HepG2 (cell line): ENCODE measurements at regions not wholly inside any gene's neighbourhood (a gene's known extent, or its start where the extent isn't known, plus 50 kb on each side); places are given as distances from the start of the nearest gene placed in this dataset.

Experiments used
- ATAC-seq: fragments of 200-7000 bp; cut with Tn5 transposase; 3 replicates; pipeline ENCODE4 v1.9.1; 2020; ENCODE audit warnings: mild to moderate bottlenecking, moderate library complexity
- BruUV-seq: library from RNA; stranded (reverse); fragments of 400-500 nt; replicated peaks from 2 replicates; lab custom pipeline; 2021; lab: Mats Ljungman, UMichigan
- CTCF ChIA-PET: fragments of 300-600 bp; formaldehyde crosslinking; extraction: SDS; loops from one replicate; lab custom pipeline; 2021; ENCODE audit warnings: low total read pairs, inconsistent platforms, low intra/inter-chr PET ratio; lab: Yijun Ruan, JAX
- POLR2A ChIA-PET: fragments of 350-600 bp; sonication (Branson Sonifier 250); formaldehyde crosslinking; loops from one replicate; lab custom pipeline; 2020; ENCODE audit warnings: antibody characterized with exemption, inconsistent platforms; lab: Yijun Ruan, JAX
- DNase-seq: peaks from one replicate; pipeline ENCODE4 v3.0.0-alpha.2; 2015; ENCODE audit warnings: low spot score
- FAIRE-seq: peaks from 3 replicates; lab custom pipeline; 2011; peaks lifted over from hg19 to GRCh38; lab: Jason Lieb, UNC
- H2AFZ ChIP-seq: one replicate; pipeline ENCODE4 v1.6.1; 2011; ENCODE audit warnings: low read length, inconsistent platforms
- H3K27ac ChIP-seq: fragments of 300-600 bp; 3 replicates; pipeline ENCODE4 v1.8.0; 2011; ENCODE audit warnings: mixed run types, mild to moderate bottlenecking, mixed read lengths, low read length, inconsistent platforms; ENCODE audit not compliant: insufficient read depth; ENCODE audit errors: extremely low read length
- H3K27me3 ChIP-seq, 2 experiments: fragments of 200-600 bp in 1 of 2; 2 replicates in 1 of 2; 3 replicates in 1 of 2; pipeline versions ENCODE4 v1.6.0 to v1.8.0; 2011; ENCODE audit warnings: low read length in 2 of 2, mild to moderate bottlenecking in 2 of 2, moderate library complexity in 2 of 2, inconsistent platforms in 1 of 2; ENCODE audit not compliant: insufficient read depth in 2 of 2, control insufficient read depth in 1 of 2
- H3K36me3 ChIP-seq, 2 experiments: fragments of 200-600 bp in 1 of 2; replicated peaks in 1 of 2; 2 replicates in 1 of 2; 3 replicates in 1 of 2; pipeline versions ENCODE4 v1.5.1 to v1.8.0; 2011; ENCODE audit warnings: low read length in 2 of 2, inconsistent platforms in 1 of 2; ENCODE audit not compliant: insufficient read depth in 2 of 2, control insufficient read depth in 1 of 2
- H3K4me1 ChIP-seq: 2 replicates; pipeline ENCODE4 v1.5.1; 2012; ENCODE audit warnings: low read length, inconsistent platforms; ENCODE audit not compliant: insufficient read depth
- H3K4me2 ChIP-seq: 2 replicates; pipeline ENCODE4 v1.6.0; 2011; ENCODE audit warnings: low read depth, low read length, inconsistent platforms
- H3K4me3 ChIP-seq, 3 experiments: fragments of 200-600 bp in 1 of 3; sonication (generic), shearing (Covaris generic) in 1 of 3; replicated peaks in 1 of 3; 2 replicates each; pipeline ENCODE4 v1.5.1; 2011 to 2016; ENCODE audit warnings: low read length in 3 of 3, inconsistent platforms in 2 of 3, low read depth in 2 of 3, mild to moderate bottlenecking in 2 of 3, control low read depth in 1 of 3, mixed read lengths in 1 of 3; ENCODE audit not compliant: insufficient read depth in 1 of 3
- H3K79me2 ChIP-seq: one replicate; pipeline ENCODE4 v1.6.1; 2011; ENCODE audit warnings: low read length, inconsistent platforms; ENCODE audit not compliant: insufficient read depth
- H3K9ac ChIP-seq: 2 replicates; pipeline ENCODE4 v1.6.0; 2011; ENCODE audit warnings: mild to moderate bottlenecking, low read depth, low read length, inconsistent platforms; ENCODE audit not compliant: insufficient read depth
- H3K9me3 ChIP-seq: 2 replicates; pipeline ENCODE4 v1.5.1; 2012; ENCODE audit warnings: mild to moderate bottlenecking, low read length
- H4K20me1 ChIP-seq: 2 replicates; pipeline ENCODE4 v1.6.0; 2011; ENCODE audit warnings: inconsistent platforms, mild to moderate bottlenecking, low read length, moderate library complexity; ENCODE audit not compliant: insufficient read depth
- ARID3A ChIP-seq: IDR thresholded peaks from 2 replicates; pipeline ENCODE4 v1.6.1; 2012; ENCODE audit warnings: low read depth, low read length, improper control_type of control experiment
- CEBPB ChIP-seq: IDR thresholded peaks from 2 replicates; pipeline ENCODE4 v1.6.1; 2011; ENCODE audit warnings: low read depth, low read length, improper control_type of control experiment, borderline replicate concordance
- KDM5B ChIP-seq: sonication (generic); formaldehyde crosslinking; IDR thresholded peaks from 2 replicates; pipeline ENCODE4 v1.4.0; 2020; ENCODE audit warnings: missing genetic modification reagents, mild to moderate bottlenecking, borderline replicate concordance
- MAFF ChIP-seq: IDR thresholded peaks from 2 replicates; pipeline ENCODE4 v1.6.1; 2011; ENCODE audit warnings: low read depth, low read length, improper control_type of control experiment
- MAFK ChIP-seq, 2 experiments: IDR thresholded peaks in 1 of 2; conservative IDR thresholded peaks in 1 of 2; 2 replicates each; pipeline ENCODE4 v1.6.1; 2011; ENCODE audit warnings: improper control_type of control experiment in 2 of 2, low read length in 2 of 2
- MTF2 ChIP-seq: sonication (generic); formaldehyde crosslinking; IDR thresholded peaks from 2 replicates; pipeline ENCODE4 v1.5.0; 2020; ENCODE audit warnings: missing genetic modification reagents, borderline replicate concordance
- PLRG1 ChIP-seq: fragments of 450-650 bp; conservative IDR thresholded peaks from 2 replicates; pipeline ENCODE4 v1.6.1; 2016
- TFE3 ChIP-seq: IDR thresholded peaks from 2 replicates; pipeline ENCODE4 v1.6.1; 2016
- XBP1 ChIP-seq: sonication (generic); formaldehyde crosslinking; IDR thresholded peaks from 2 replicates; pipeline ENCODE4 v1.5.0; 2020; ENCODE audit warnings: missing genetic modification reagents
- ZNF292 ChIP-seq: sonication (generic); formaldehyde crosslinking; IDR thresholded peaks from 2 replicates; pipeline ENCODE4 v1.8.1; 2022; ENCODE audit warnings: mild to moderate bottlenecking, low read depth, missing genetic modification reagents, borderline replicate concordance
- ZNF343 ChIP-seq: sonication (generic); formaldehyde crosslinking; IDR thresholded peaks from 2 replicates; pipeline ENCODE4 v1.4.0; 2020; ENCODE audit warnings: mild to moderate bottlenecking, missing genetic modification reagents
- ZNF451 ChIP-seq: sonication (generic); formaldehyde crosslinking; IDR thresholded peaks from 2 replicates; pipeline ENCODE4 v1.5.0; 2020; ENCODE audit warnings: mild to moderate bottlenecking, missing genetic modification reagents
- ZNF670 ChIP-seq: sonication (generic); formaldehyde crosslinking; IDR thresholded peaks from 2 replicates; pipeline ENCODE4 v1.8.0; 2022; ENCODE audit warnings: mild to moderate bottlenecking, missing genetic modification reagents, borderline replicate concordance
- ZNF768 ChIP-seq: sonication (generic); formaldehyde crosslinking; IDR thresholded peaks from 2 replicates; pipeline ENCODE4 v1.4.0; 2020; ENCODE audit warnings: missing genetic modification reagents
- WGBS: methylation state at CpG from one replicate; pipeline ENCODE4 v1.1.6; 2017; ENCODE audit warnings: low lambda C conversion rate; 5-methylcytosine and 5-hydroxymethylcytosine counted together
- in situ Hi-C: cut with HindIII; loops from 2 replicates; pipeline ENCODE4 v1.10.0; 2017; ENCODE audit warnings: low pct_unique_long_range_greater_than_20kb; ENCODE audit not compliant: extremely low pct_ligation_motif_present
- intact Hi-C: fragments of 100-400 bp; cut with micrococcal nuclease; formaldehyde crosslinking; loops from one replicate; pipeline ENCODE4 v1.10.0; 2022; ENCODE audit not compliant: unreplicated experiment
- TF ChIP-seq, protein P1 (sequence below): sonication (generic); formaldehyde crosslinking; IDR thresholded peaks from 2 replicates; pipeline ENCODE4 v1.8.1; 2022; ENCODE audit warnings: low read depth, mild to moderate bottlenecking, missing genetic modification reagents
- TF ChIP-seq, protein P2 (sequence below): sonication (generic); formaldehyde crosslinking; IDR thresholded peaks from 2 replicates; pipeline ENCODE4 v1.4.0; 2020; ENCODE audit warnings: missing genetic modification reagents; ENCODE audit errors: not compliant biosample characterization
- TF ChIP-seq, protein P3 (sequence below): sonication (generic); formaldehyde crosslinking; IDR thresholded peaks from 2 replicates; pipeline ENCODE4 v1.8.1; 2023; ENCODE audit warnings: missing genetic modification reagents, mild to moderate bottlenecking, borderline replicate concordance

GRCh38 chr3:193080821-193081365 is 160.1 kb upstream of the PLAAT1 start (continued):
- TF ChIP-seq, protein P1, sequence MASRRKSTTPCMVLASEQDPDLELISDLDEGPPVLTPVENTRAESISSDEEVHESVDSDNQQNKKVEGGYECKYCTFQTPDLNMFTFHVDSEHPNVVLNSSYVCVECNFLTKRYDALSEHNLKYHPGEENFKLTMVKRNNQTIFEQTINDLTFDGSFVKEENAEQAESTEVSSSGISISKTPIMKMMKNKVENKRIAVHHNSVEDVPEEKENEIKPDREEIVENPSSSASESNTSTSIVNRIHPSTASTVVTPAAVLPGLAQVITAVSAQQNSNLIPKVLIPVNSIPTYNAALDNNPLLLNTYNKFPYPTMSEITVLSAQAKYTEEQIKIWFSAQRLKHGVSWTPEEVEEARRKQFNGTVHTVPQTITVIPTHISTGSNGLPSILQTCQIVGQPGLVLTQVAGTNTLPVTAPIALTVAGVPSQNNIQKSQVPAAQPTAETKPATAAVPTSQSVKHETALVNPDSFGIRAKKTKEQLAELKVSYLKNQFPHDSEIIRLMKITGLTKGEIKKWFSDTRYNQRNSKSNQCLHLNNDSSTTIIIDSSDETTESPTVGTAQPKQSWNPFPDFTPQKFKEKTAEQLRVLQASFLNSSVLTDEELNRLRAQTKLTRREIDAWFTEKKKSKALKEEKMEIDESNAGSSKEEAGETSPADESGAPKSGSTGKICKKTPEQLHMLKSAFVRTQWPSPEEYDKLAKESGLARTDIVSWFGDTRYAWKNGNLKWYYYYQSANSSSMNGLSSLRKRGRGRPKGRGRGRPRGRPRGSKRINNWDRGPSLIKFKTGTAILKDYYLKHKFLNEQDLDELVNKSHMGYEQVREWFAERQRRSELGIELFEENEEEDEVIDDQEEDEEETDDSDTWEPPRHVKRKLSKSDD (CRISPR knock-in tag) = no peak
- TF ChIP-seq PLRG1 = no peak
- no peak for TF ChIP-seq KDM5B
- TF ChIP-seq, protein P2, sequence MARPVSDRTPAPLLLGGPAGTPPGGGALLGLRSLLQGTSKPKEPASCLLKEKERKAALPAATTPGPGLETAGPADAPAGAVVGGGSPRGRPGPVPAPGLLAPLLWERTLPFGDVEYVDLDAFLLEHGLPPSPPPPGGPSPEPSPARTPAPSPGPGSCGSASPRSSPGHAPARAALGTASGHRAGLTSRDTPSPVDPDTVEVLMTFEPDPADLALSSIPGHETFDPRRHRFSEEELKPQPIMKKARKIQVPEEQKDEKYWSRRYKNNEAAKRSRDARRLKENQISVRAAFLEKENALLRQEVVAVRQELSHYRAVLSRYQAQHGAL (CRISPR knock-in tag) = no peak
- TF ChIP-seq ZNF768 = no peak
- no peak for TF ChIP-seq MTF2
- TF ChIP-seq ZNF292 (CRISPR knock-in tag) = no peak
- no peak for TF ChIP-seq ZNF343 (CRISPR knock-in tag)
- TF ChIP-seq ZNF451 = no peak
- no peak for TF ChIP-seq XBP1 (CRISPR knock-in tag)
- no peak for TF ChIP-seq ZNF670
- no peak for TF ChIP-seq CEBPB

- POLR2A ChIA-PET = no interaction called here
- no peak overlapping the region for H2AFZ ChIP-seq
Measured at GRCh38 chr3:193085655-193086054, 155.4 kb upstream of the PLAAT1 start.

More at GRCh38 chr3:193085655-193086054, 155.4 kb upstream of the PLAAT1 start:
- intact Hi-C loops = no loop called here
- DNase-seq (no peak), ATAC-seq (no peak), FAIRE-seq (no peak)
- Histone ChIP-seq H4K20me1 (no peaks in the 10 kb centered on the region), H3K9ac (no peak overlapping the region), H3K27ac (no peak overlapping the region), H3K4me3 (no peak overlapping the region), H3K79me2 (no peaks in the 10 kb centered on the region), H3K27me3 (no peaks in the 10 kb centered on the region), H3K4me1 (no peaks in the 10 kb centered on the region), H3K9me3 (no peaks in the 10 kb centered on the region), H3K36me3 (no peaks in the 10 kb centered on the region), H3K4me2 (no peak overlapping the region)
- BruUV-seq = no TSS peak
- in situ Hi-C loops = no loop called here
- TF ChIP-seq ARID3A = no peak
- no peak for TF ChIP-seq TFE3
- peak; percentile 81 for TF ChIP-seq MAFF
- TF ChIP-seq, protein P3, sequence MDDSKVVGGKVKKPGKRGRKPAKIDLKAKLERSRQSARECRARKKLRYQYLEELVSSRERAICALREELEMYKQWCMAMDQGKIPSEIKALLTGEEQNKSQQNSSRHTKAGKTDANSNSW (CRISPR knock-in tag) = no peak
- TF ChIP-seq MAFK (conservative IDR thresholded peaks at IDR 0.05 in 1 of 2, IDR thresholded peaks at IDR 0.05 in 1 of 2; ENCODE audit: low read length in 2 of 2) = peak; percentile 75 to 81
- CTCF ChIA-PET = no interaction called here
- 3% methylated on average over 2 of the region's 2 CpGs for WGBS
